Neural cell (in vitro differentiated cells): ENCODE measurements at regions not wholly inside any gene's neighbourhood (a gene's known extent, or its start where the extent isn't known, plus 50 kb on each side); places are given as distances from the start of the nearest gene placed in this dataset.
"Not testable (repeated sequence)": the region's sequence is repeated elsewhere in the genome, so short reads cannot be mapped to it uniquely, and the experiment has no call there.

Experiments
- H2AFZ ChIP-seq: fragments of 200-600, 300-800 bp; sonication (generic), shearing (Covaris generic); 2 replicates; pipeline ENCODE4 v1.6.0; 2014; ENCODE audit warnings: low read depth, mild to moderate bottlenecking, antibody characterized with exemption, low read length, moderate library complexity
- H3F3A ChIP-seq: fragments of 200-600 bp; shearing (Covaris generic); 2 replicates; pipeline ENCODE4 v1.6.1; 2016; ENCODE audit warnings: mild to moderate bottlenecking, moderate library complexity, mixed read lengths, antibody characterized with exemption, low read length; ENCODE audit not compliant: insufficient read depth, poor library complexity, severe bottlenecking
- H3K27ac ChIP-seq: fragments of 200-600, 300-800 bp; sonication (generic), shearing (Covaris generic); 2 replicates; pipeline ENCODE4 v1.5.1; 2014; ENCODE audit warnings: mild to moderate bottlenecking, low read length, moderate library complexity
- H3K27me3 ChIP-seq: fragments of 300-800, 200-600 bp; sonication (generic), shearing (Covaris generic); 2 replicates; pipeline ENCODE4 v1.6.0; 2014; ENCODE audit warnings: mild to moderate bottlenecking, low read depth, low read length, moderate library complexity; ENCODE audit not compliant: insufficient read depth
- H3K36me3 ChIP-seq: fragments of 300-800, 200-600 bp; sonication (generic), shearing (Covaris generic); 2 replicates; pipeline ENCODE4 v1.5.1; 2014; ENCODE audit warnings: mild to moderate bottlenecking, antibody characterized with exemption, low read length, moderate library complexity; ENCODE audit not compliant: insufficient read depth
- H3K4me2 ChIP-seq: fragments of 300-800, 200-600 bp; sonication (generic), shearing (Covaris generic); 2 replicates; pipeline ENCODE4 v1.6.0; 2014; ENCODE audit warnings: mild to moderate bottlenecking, low read length
- H3K4me3 ChIP-seq: fragments of 300-800, 200-600 bp; sonication (generic), shearing (Covaris generic); 2 replicates; pipeline ENCODE4 v1.5.1; 2014; ENCODE audit warnings: mild to moderate bottlenecking, low read length, moderate library complexity
- H3K79me2 ChIP-seq: fragments of 200-600 bp; shearing (Covaris generic); replicated peaks from 2 replicates; pipeline ENCODE4 v1.6.0; 2014; ENCODE audit warnings: mild to moderate bottlenecking, low read length, moderate library complexity; ENCODE audit not compliant: insufficient read depth
- H3K9ac ChIP-seq: fragments of 300-800, 200-600 bp; sonication (generic), shearing (Covaris generic); 2 replicates; pipeline ENCODE4 v1.6.1; 2016; ENCODE audit warnings: mild to moderate bottlenecking, low read length, mixed read lengths
- H3K9me2 ChIP-seq: fragments of 200-600 bp; shearing (Covaris generic); 2 replicates; pipeline ENCODE4 v1.6.1; 2016; ENCODE audit warnings: mild to moderate bottlenecking, low read length, mixed read lengths; ENCODE audit not compliant: insufficient read depth
- H3K9me3 ChIP-seq: fragments of 200-600, 300-800 bp; sonication (generic), shearing (Covaris generic); 2 replicates; pipeline ENCODE4 v1.6.1; 2016; ENCODE audit warnings: mild to moderate bottlenecking, mixed run types, low read length, moderate library complexity, mixed read lengths
- H4K20me1 ChIP-seq: fragments of 200-600 bp; shearing (Covaris generic); 2 replicates; pipeline ENCODE4 v1.6.1; 2016; ENCODE audit warnings: mild to moderate bottlenecking, mixed run types; ENCODE audit not compliant: insufficient read depth
- EP300 ChIP-seq: fragments of 450-650 bp; conservative IDR thresholded peaks from 2 replicates; pipeline ENCODE4 v1.6.1; 2014; ENCODE audit warnings: antibody characterized with exemption, mild to moderate bottlenecking, moderate library complexity; ENCODE audit not compliant: poor library complexity, severe bottlenecking
- EZH2 ChIP-seq: fragments of 200-600, 300-800 bp; shearing (Covaris generic), sonication (generic); IDR thresholded peaks from 2 replicates; pipeline ENCODE4 v1.6.1; 2014; ENCODE audit warnings: antibody characterized with exemption, low read length, borderline replicate concordance, mild to moderate bottlenecking; ENCODE audit not compliant: insufficient read depth, poor library complexity, severe bottlenecking
- MXI1 ChIP-seq: fragments of 450-650 bp; conservative IDR thresholded peaks from 2 replicates; pipeline ENCODE4 v1.6.1; 2014; ENCODE audit warnings: antibody characterized with exemption, mild to moderate bottlenecking; ENCODE audit not compliant: poor library complexity, severe bottlenecking
- POLR2AphosphoS5 ChIP-seq: IDR thresholded peaks from 2 replicates; pipeline ENCODE4 v1.6.1; 2012
- RAD21 ChIP-seq: fragments of 450-650 bp; conservative IDR thresholded peaks from 2 replicates; pipeline ENCODE4 v1.6.1; 2014; ENCODE audit warnings: antibody characterized with exemption, mild to moderate bottlenecking, moderate library complexity
- REST ChIP-seq: IDR thresholded peaks from 2 replicates; pipeline ENCODE4 v1.6.1; 2012; ENCODE audit warnings: borderline replicate concordance
- SMC3 ChIP-seq: fragments of 450-650 bp; conservative IDR thresholded peaks from 2 replicates; pipeline ENCODE4 v1.6.1; 2014; ENCODE audit warnings: antibody characterized with exemption, mild to moderate bottlenecking, moderate library complexity; ENCODE audit not compliant: poor library complexity
- TAF1 ChIP-seq: IDR thresholded peaks from 2 replicates; pipeline ENCODE4 v1.6.1; 2012; ENCODE audit warnings: low read depth
- TF ChIP-seq, protein P1 (sequence below): fragments of 450-650 bp; IDR thresholded peaks from 2 replicates; pipeline ENCODE4 v1.5.1; 2014; ENCODE audit warnings: antibody characterized with exemption, mild to moderate bottlenecking, moderate library complexity; ENCODE audit not compliant: poor library complexity, severe bottlenecking

DNA sequence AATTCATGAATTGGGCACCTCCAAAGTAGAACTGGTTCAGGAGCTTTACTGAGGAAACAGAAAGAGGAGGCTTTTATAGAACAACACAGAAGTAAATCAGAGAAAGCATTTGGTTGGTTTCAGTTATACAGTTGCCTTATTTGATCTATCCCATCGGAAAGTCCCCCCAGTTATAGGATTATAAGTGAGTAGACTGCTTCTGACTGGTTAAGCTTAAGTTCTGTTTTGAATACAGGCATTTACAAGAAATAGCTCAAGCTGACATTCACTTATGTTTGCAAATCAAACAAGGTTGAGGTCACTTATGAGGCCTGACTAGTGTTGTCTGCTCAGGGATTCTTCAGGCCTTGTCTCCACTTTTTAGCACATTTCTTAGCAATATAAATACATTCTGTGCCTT is 857.4 kb downstream of the EFNB2 start:
- TF ChIP-seq, protein P1, sequence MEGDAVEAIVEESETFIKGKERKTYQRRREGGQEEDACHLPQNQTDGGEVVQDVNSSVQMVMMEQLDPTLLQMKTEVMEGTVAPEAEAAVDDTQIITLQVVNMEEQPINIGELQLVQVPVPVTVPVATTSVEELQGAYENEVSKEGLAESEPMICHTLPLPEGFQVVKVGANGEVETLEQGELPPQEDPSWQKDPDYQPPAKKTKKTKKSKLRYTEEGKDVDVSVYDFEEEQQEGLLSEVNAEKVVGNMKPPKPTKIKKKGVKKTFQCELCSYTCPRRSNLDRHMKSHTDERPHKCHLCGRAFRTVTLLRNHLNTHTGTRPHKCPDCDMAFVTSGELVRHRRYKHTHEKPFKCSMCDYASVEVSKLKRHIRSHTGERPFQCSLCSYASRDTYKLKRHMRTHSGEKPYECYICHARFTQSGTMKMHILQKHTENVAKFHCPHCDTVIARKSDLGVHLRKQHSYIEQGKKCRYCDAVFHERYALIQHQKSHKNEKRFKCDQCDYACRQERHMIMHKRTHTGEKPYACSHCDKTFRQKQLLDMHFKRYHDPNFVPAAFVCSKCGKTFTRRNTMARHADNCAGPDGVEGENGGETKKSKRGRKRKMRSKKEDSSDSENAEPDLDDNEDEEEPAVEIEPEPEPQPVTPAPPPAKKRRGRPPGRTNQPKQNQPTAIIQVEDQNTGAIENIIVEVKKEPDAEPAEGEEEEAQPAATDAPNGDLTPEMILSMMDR = no peak
- TF ChIP-seq POLR2AphosphoS5 (no peak), EZH2 (no peak), EP300 (no peak), TAF1 (no peak), SMC3 (no peak)

DNA sequence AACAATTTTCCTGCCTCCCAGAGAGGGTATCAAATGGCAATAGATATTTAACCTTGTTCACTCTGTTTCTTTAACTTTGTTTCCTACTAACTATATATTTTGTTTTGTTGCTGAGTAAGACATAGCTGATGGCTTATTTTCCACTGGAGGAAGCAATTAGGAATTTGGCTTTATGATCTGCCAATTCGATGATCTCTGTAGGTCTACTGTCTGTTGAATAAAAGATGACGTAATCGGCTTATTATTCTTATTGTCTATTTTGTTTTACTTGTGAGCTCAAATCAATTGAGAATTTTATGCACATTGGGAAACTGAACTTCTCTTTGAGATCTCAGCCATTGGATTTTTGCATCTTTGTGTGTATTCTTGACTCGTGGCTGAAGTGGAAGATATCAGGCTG is 862.6 kb downstream of the EFNB2 start:
- Histone ChIP-seq H3K27me3 (no peaks in the 10 kb centered on the region), H3K27ac (no peak overlapping the region), H3K4me2 (no peak overlapping the region), H3K9me3 (no peaks in the 10 kb centered on the region), H3K4me3 (no peak overlapping the region), H3K9me2 (no peaks in the 10 kb centered on the region), H2AFZ (no peak overlapping the region), H3K9ac (no peak overlapping the region), H4K20me1 (no peaks in the 10 kb centered on the region), H3F3A (no peaks in the 10 kb centered on the region), H3K79me2 (no peaks in the 10 kb centered on the region), H3K36me3 (no peaks in the 10 kb centered on the region)
- TF ChIP-seq EP300 (no peak), POLR2AphosphoS5 (no peak), TAF1 (no peak), RAD21 (no peak), EZH2 (no peak), REST (no peak), MXI1 (no peak), SMC3 (no peak)
- TF ChIP-seq, protein P1 = no peak

More for the DNA sequence above, 857.4 kb downstream of the EFNB2 start:
- Histone ChIP-seq H3K36me3 (no peaks in the 10 kb centered on the region), H3K9me3 (no peaks in the 10 kb centered on the region), H3K9me2 (no peaks in the 10 kb centered on the region), H3K27ac (no peak overlapping the region), H3K27me3 (no peaks in the 10 kb centered on the region), H2AFZ (no peak overlapping the region), H3K79me2 (no peaks in the 10 kb centered on the region), H4K20me1 (no peaks in the 10 kb centered on the region), H3K9ac (no peak overlapping the region), H3K4me2 (no peak overlapping the region), H3F3A (no peaks in the 10 kb centered on the region), H3K4me3 (no peak overlapping the region)

DNA sequence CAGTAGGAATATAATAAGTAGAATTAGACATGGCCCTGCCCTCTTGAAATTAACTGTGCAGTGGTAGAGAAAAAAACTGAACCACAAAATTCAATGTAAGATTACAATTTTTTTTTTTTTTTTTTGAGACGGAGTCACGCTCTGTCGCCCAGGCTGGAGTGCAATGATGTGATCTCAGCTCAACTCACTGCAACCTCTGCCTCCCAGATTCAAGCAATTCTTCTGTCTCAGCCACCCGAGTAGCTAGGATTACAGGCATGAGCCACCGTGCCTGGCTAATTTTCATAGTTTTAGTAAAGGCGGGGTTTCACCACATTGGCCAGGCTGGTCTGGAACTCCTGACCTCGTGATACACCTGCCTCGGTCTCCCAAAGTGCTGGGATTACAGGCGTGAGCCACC is 864.3 kb downstream of the EFNB2 start:
- H3K9me2 ChIP-seq, H3K79me2 ChIP-seq, H3K27me3 ChIP-seq, H3K36me3 ChIP-seq, H3K27ac ChIP-seq, H3F3A ChIP-seq, H4K20me1 ChIP-seq, H3K4me2 ChIP-seq, H2AFZ ChIP-seq, H3K9me3 ChIP-seq, H3K9ac ChIP-seq, H3K4me3 ChIP-seq: not testable (repeated sequence)
